Stimulated activated CD4-positive, alpha-beta T cell treated with anti-CD3 and anti-CD28 coated beads, Interleukin-12 subunit alpha, Interleukin-12 subunit beta, amount 100 ng/mL, for 4 hours (primary cell): ENCODE measurements at regions not wholly inside any gene's neighbourhood (a gene's known extent, or its start where the extent isn't known, plus 50 kb on each side); places are given as distances from the start of the nearest gene placed in this dataset.
"Not testable (repeated sequence)": the region's sequence is repeated elsewhere in the genome, so short reads cannot be mapped to it uniquely, and the experiment has no call there.

Experiments used
- DNase-seq: peaks from one replicate; pipeline ENCODE4 v3.0.0-alpha.2; 2020

GRCh38 chr13:107641574-107641973, 573.8 kb downstream of the LIG4 start:
- DNase-seq = no peak

GRCh38 chr13:107625648-107626047, 589.7 kb downstream of the LIG4 start:
- no peak for DNase-seq

- DNase-seq = no peak
Observed at GRCh38 chr13:107617527-107617926, 597.8 kb downstream of the LIG4 start.

GRCh38 chr13:107612376-107612775, 603.0 kb downstream of the LIG4 start:
- no peak for DNase-seq

- no peak for DNase-seq
Observed at GRCh38 chr13:107608736-107609135, 606.6 kb downstream of the LIG4 start.

GRCh38 chr13:107600971-107601370, 614.4 kb downstream of the LIG4 start:
- DNase-seq = no peak

GRCh38 chr13:107596306-107596705, 619.0 kb downstream of the LIG4 start:
- DNase-seq = not testable (repeated sequence)

- DNase-seq = no peak
Observed at GRCh38 chr13:107590556-107590955, 624.8 kb downstream of the LIG4 start.

- no peak for DNase-seq
Observed at GRCh38 chr13:107587681-107588080, 627.7 kb downstream of the LIG4 start.

- DNase-seq = no peak
Observed at GRCh38 chr13:107586216-107586615, 629.1 kb downstream of the LIG4 start.

GRCh38 chr13:107585469-107586180, 629.7 kb downstream of the LIG4 start:
- no peak for DNase-seq

GRCh38 chr13:107582171-107582570, 633.2 kb downstream of the LIG4 start:
- DNase-seq = no peak

- DNase-seq = no peak
Observed at GRCh38 chr13:107580741-107581412, 634.5 kb downstream of the LIG4 start.

- no peak for DNase-seq
Observed at GRCh38 chr13:107576430-107576829, 638.9 kb downstream of the LIG4 start.

GRCh38 chr13:107574517-107575210, 640.7 kb downstream of the LIG4 start:
- no peak for DNase-seq

GRCh38 chr13:107573184-107573583, 642.2 kb downstream of the LIG4 start:
- no peak for DNase-seq

- DNase-seq = no peak
Observed at GRCh38 chr13:107572156-107572555, 643.2 kb downstream of the LIG4 start.

- no peak for DNase-seq
Observed at GRCh38 chr13:107568181-107568580, 647.2 kb downstream of the LIG4 start.

- no peak for DNase-seq
Observed at GRCh38 chr13:107563099-107563925, 652.0 kb downstream of the LIG4 start.

- DNase-seq = no peak
Observed at GRCh38 chr13:107562203-107562602, 653.1 kb downstream of the LIG4 start.

GRCh38 chr13:107554460-107554859, 660.9 kb downstream of the LIG4 start:
- no peak for DNase-seq

GRCh38 chr13:107553838-107554237, 661.5 kb downstream of the LIG4 start:
- DNase-seq = no peak

GRCh38 chr13:107551521-107551920, 663.8 kb downstream of the LIG4 start:
- DNase-seq = no peak
